ENCODE measurements at regions not wholly inside any gene's neighbourhood (a gene's known extent, or its start where the extent isn't known, plus 50 kb on each side); places are given as distances from the start of the nearest gene placed in this dataset.

- Histone ChIP-seq H3K27me3 (ENCODE audit: control insufficient read depth, insufficient read depth, low read length) (peaks cover 21% of the 10 kb centered on the region), H2AK5ac (ENCODE audit: low read depth, low read length) (no peak overlapping the region), H2AFZ (replicated peaks; ENCODE audit: low read length, poor library complexity) (no peak overlapping the region), H3K9ac (ENCODE audit: low read depth, low read length) (no peak overlapping the region), H3K4ac (ENCODE audit: low read depth, low read length) (no peak overlapping the region), H2BK5ac (ENCODE audit: low read depth, low read length, poor library complexity, severe bottlenecking) (no peak overlapping the region), H2BK120ac (ENCODE audit: low read depth, low read length) (no peak overlapping the region), H3K27ac (ENCODE audit: insufficient read depth, low read length) (no peak overlapping the region), H4K8ac (ENCODE audit: low read depth in 2 of 2, low read length in 2 of 2) (no peak overlapping the region), H3K4me1 (ENCODE audit: control insufficient read depth, insufficient read depth, low read length) (no peaks in the 10 kb centered on the region), H4K91ac (ENCODE audit: insufficient read depth, low read depth, low read length) (no peak overlapping the region), H3K23ac (ENCODE audit: low read depth, low read length) (no peak overlapping the region), H4K5ac (ENCODE audit: low read depth, low read length) (no peak overlapping the region), H2BK20ac (ENCODE audit: low read depth, low read length) (no peak overlapping the region), H3K36me3 (ENCODE audit: control insufficient read depth, insufficient read depth, low read length) (no peaks in the 10 kb centered on the region), H3K9me1 (ENCODE audit: insufficient read depth, low read length) (no peaks in the 10 kb centered on the region; the same call in 1 of the 2 replicates), H3K9me3 (ENCODE audit: control insufficient read depth, insufficient read depth, low read length) (no peaks in the 10 kb centered on the region), H3K4me2 (ENCODE audit: low read depth, low read length) (no peak overlapping the region), H3K56ac (ENCODE audit: extremely low read depth, insufficient read depth, low read length) (no peak overlapping the region), H4K20me1 (ENCODE audit: insufficient read depth, low read length) (no peaks in the 10 kb centered on the region), H3K4me3 (ENCODE audit: insufficient read depth, low read depth, low read length) (no peak overlapping the region), H3K18ac (ENCODE audit: low read depth, low read length) (no peak overlapping the region), H2BK15ac (ENCODE audit: low read depth, low read length) (no peak overlapping the region), H3K79me1 (ENCODE audit: low read depth in 1 of 2, low read length in 2 of 2) (no peaks in the 10 kb centered on the region), H2AK9ac (replicated peaks; ENCODE audit: low read depth, low read length, poor library complexity) (peak overlapping the region; percentile 9), H3K14ac (replicated peaks; ENCODE audit: low read depth, low read length) (no peak overlapping the region)
- intact Hi-C loops (cut with micrococcal nuclease) (no loop called here), dilution Hi-C loops (cut with HindIII; ENCODE audit: low sequenced_read_pairs, unreplicated experiment) (no loop called here), in situ Hi-C loops (cut with MboI; ENCODE audit: low sequenced_read_pairs) (no loop called here)
- DNase-seq (no peak), ATAC-seq (ENCODE audit: low read depth) (no peak)
- POLR2A ChIA-PET (ENCODE audit: unreplicated experiment) = no interaction called here
- 53% methylated on average over 3 of the region's 12 CpGs; no CpG with 5 or more reads in 1 of the 2 experiments for WGBS, 2 experiments (ENCODE audit: extremely low coverage in 2 of 2, insufficient read length in 1 of 2)
- TF ChIP-seq ELK1 (IDR thresholded peaks at IDR 0.05; ENCODE audit: borderline replicate concordance, low read depth, low read length) (no peak), POLR2A (IDR thresholded peaks at IDR 0.05; ENCODE audit: low read depth, low read length) (no peak), CEBPB (IDR thresholded peaks at IDR 0.05; ENCODE audit: low read depth, low read length) (no peak), BHLHE40 (IDR thresholded peaks at IDR 0.05; ENCODE audit: low read depth, low read length) (no peak), MAFK (IDR thresholded peaks at IDR 0.05; ENCODE audit: low read depth, low read length) (no peak), RAD21 (IDR thresholded peaks at IDR 0.05; ENCODE audit: low read length) (no peak), SMC3 (IDR thresholded peaks at IDR 0.05; ENCODE audit: low read depth, low read length) (no peak), MXI1 (IDR thresholded peaks at IDR 0.05; ENCODE audit: borderline replicate concordance, low read depth, low read length) (no peak), RFX5 (IDR thresholded peaks at IDR 0.05; ENCODE audit: low read depth, low read length) (no peak), MAZ (IDR thresholded peaks at IDR 0.05; ENCODE audit: borderline replicate concordance, low read depth, low read length) (no peak), NFE2L2 (IDR thresholded peaks at IDR 0.05; ENCODE audit: low read depth, low read length) (no peak), FOS (IDR thresholded peaks at IDR 0.05; ENCODE audit: low read depth, low read length) (no peak), CTCF (conservative IDR thresholded peaks at IDR 0.05; ENCODE audit: low read depth, low read length) (no peak), RCOR1 (IDR thresholded peaks at IDR 0.05; ENCODE audit: insufficient replicate concordance, low read length) (no peak), USF2 (IDR thresholded peaks at IDR 0.05; ENCODE audit: low read depth, low read length) (no peak), CHD1 (IDR thresholded peaks at IDR 0.05; ENCODE audit: low read depth, low read length) (no peak)
- no TSS peak for BruUV-seq (replicated peaks)
- CTCF ChIA-PET = interaction anchor here (0.7 kb wide), 1 partner anchor 315 kb away, joined by 3 read pairs; no protein-coding TSS in a partner anchor
Measured at GRCh38 chr3:139238281-139239030, 105.4 kb upstream of the MRPS22 start.

Data from IMR-90 (cell line).